GM12892 (cell line): ENCODE measurements at regions not wholly inside any gene's neighbourhood (a gene's known extent, or its start where the extent isn't known, plus 50 kb on each side); places are given as distances from the start of the nearest gene placed in this dataset.

Source experiments
- POLR2A ChIP-seq: IDR thresholded peaks from 2 replicates; pipeline ENCODE4 v1.6.1; 2011; ENCODE audit warnings: low read depth, low read length, control low read depth
- POLR2AphosphoS5 ChIP-seq: IDR thresholded peaks from 2 replicates; pipeline ENCODE4 v1.6.1; 2011; ENCODE audit warnings: low read depth, low read length, control low read depth

GRCh38 chrX:5084279-5084678, 1144.4 kb downstream of the NLGN4X start:
- TF ChIP-seq POLR2A (no peak), POLR2AphosphoS5 (no peak)
